Activated CD4-positive, alpha-beta memory T cell treated with anti-CD3 and anti-CD28 coated beads, Interleukin-2, amount 10 ng/mL, durations not matched to agents 7 days and 5 days (primary cell): ENCODE measurements at regions not wholly inside any gene's neighbourhood (a gene's known extent, or its start where the extent isn't known, plus 50 kb on each side); places are given as distances from the start of the nearest gene placed in this dataset.

Source experiments
- CTCF ChIA-PET: fragments of 350-600 bp; sonication (Branson Sonifier 250); formaldehyde crosslinking; loops from one replicate; lab custom pipeline; 2021; ENCODE audit warnings: antibody characterized with exemption, inconsistent platforms; lab: Charles Lee
- POLR2A ChIA-PET: fragments of 350-600 bp; sonication (Branson Sonifier 250); formaldehyde crosslinking; loops from one replicate; lab custom pipeline; 2021; ENCODE audit warnings: antibody characterized with exemption; lab: Charles Lee
- DNase-seq: peaks from one replicate; pipeline ENCODE4 v3.0.0-alpha.2; 2020
- H3K27ac Mint-ChIP-seq: one replicate; pipeline ENCODE4 v1.8.0; 2021; ENCODE audit warnings: mild to moderate bottlenecking, mixed read lengths
- H3K27me3 Mint-ChIP-seq: one replicate; pipeline ENCODE4 v1.8.0; 2021; ENCODE audit warnings: mixed read lengths
- H3K36me3 Mint-ChIP-seq: one replicate; pipeline ENCODE4 v1.8.0; 2021; ENCODE audit warnings: low read depth, mixed read lengths
- H3K4me1 Mint-ChIP-seq: one replicate; pipeline ENCODE4 v1.8.0; 2021; ENCODE audit warnings: mixed read lengths
- H3K4me3 Mint-ChIP-seq: one replicate; pipeline ENCODE4 v1.8.0; 2021; ENCODE audit warnings: mild to moderate bottlenecking, mixed read lengths
- H3K9me3 Mint-ChIP-seq: one replicate; pipeline ENCODE4 v1.8.0; 2021; ENCODE audit warnings: mixed read lengths

- CTCF ChIA-PET, result no interaction called here
- H3K4me1 Mint-ChIP-seq, result no peaks in the 10 kb centered on the region
- H3K4me3 Mint-ChIP-seq, result no peak overlapping the region
- peaks cover 5% of the 10 kb centered on the region for H3K9me3 Mint-ChIP-seq
- H3K27ac Mint-ChIP-seq, result no peak overlapping the region
- no peaks in the 10 kb centered on the region for H3K36me3 Mint-ChIP-seq
- no peaks in the 10 kb centered on the region for H3K27me3 Mint-ChIP-seq
- POLR2A ChIA-PET, result no interaction called here
- no peak for DNase-seq
These were observed 109.6 kb upstream of the ZNF385D start for GRCh38 chr3:21860657-21861056.

GRCh38 chr3:21876782-21877181, 125.8 kb upstream of the ZNF385D start:
- POLR2A ChIA-PET, result no interaction called here
- H3K4me1 Mint-ChIP-seq, result no peaks in the 10 kb centered on the region
- no peak overlapping the region for H3K4me3 Mint-ChIP-seq
- CTCF ChIA-PET, result no interaction called here
- no peak overlapping the region for H3K27ac Mint-ChIP-seq
- peaks cover 12% of the 10 kb centered on the region for H3K9me3 Mint-ChIP-seq
- no peaks in the 10 kb centered on the region for H3K27me3 Mint-ChIP-seq
- no peak for DNase-seq
- H3K36me3 Mint-ChIP-seq, result no peaks in the 10 kb centered on the region

GRCh38 chr3:21877214-21877754, 126.3 kb upstream of the ZNF385D start:
- Mint-ChIP-seq H3K9me3 (peaks cover 12% of the 10 kb centered on the region), H3K27me3 (no peaks in the 10 kb centered on the region), H3K4me1 (no peaks in the 10 kb centered on the region), H3K27ac (no peak overlapping the region), H3K36me3 (no peaks in the 10 kb centered on the region), H3K4me3 (no peak overlapping the region)
- CTCF ChIA-PET, result no interaction called here
- DNase-seq, result no peak
- POLR2A ChIA-PET, result no interaction called here

- no peak for DNase-seq
- Mint-ChIP-seq H3K27me3 (no peaks in the 10 kb centered on the region), H3K4me1 (no peaks in the 10 kb centered on the region), H3K36me3 (no peaks in the 10 kb centered on the region), H3K9me3 (peaks cover 15% of the 10 kb centered on the region), H3K4me3 (no peak overlapping the region), H3K27ac (no peak overlapping the region)
- ChIA-PET CTCF (no interaction called here), POLR2A (no interaction called here)
These were observed 128.3 kb upstream of the ZNF385D start for GRCh38 chr3:21879184-21879886.

GRCh38 chr3:21888656-21889055, 137.6 kb upstream of the ZNF385D start:
- Mint-ChIP-seq H3K27ac (no peak overlapping the region), H3K4me1 (no peaks in the 10 kb centered on the region), H3K4me3 (no peak overlapping the region), H3K36me3 (no peaks in the 10 kb centered on the region), H3K27me3 (no peaks in the 10 kb centered on the region), H3K9me3 (peaks cover 9% of the 10 kb centered on the region)
- DNase-seq, result no peak
- POLR2A ChIA-PET, result no interaction called here
- CTCF ChIA-PET, result no interaction called here

- Mint-ChIP-seq H3K27ac (no peak overlapping the region), H3K4me3 (no peak overlapping the region), H3K9me3 (peaks cover 6% of the 10 kb centered on the region), H3K27me3 (no peaks in the 10 kb centered on the region), H3K4me1 (no peaks in the 10 kb centered on the region), H3K36me3 (no peaks in the 10 kb centered on the region)
- DNase-seq, result no peak
- ChIA-PET POLR2A (no interaction called here), CTCF (no interaction called here)
These were observed 138.2 kb upstream of the ZNF385D start for GRCh38 chr3:21889166-21889565.

- Mint-ChIP-seq H3K27me3 (no peaks in the 10 kb centered on the region), H3K9me3 (peaks cover 5% of the 10 kb centered on the region), H3K27ac (no peak overlapping the region), H3K4me1 (no peaks in the 10 kb centered on the region), H3K4me3 (no peak overlapping the region), H3K36me3 (no peaks in the 10 kb centered on the region)
- ChIA-PET CTCF (no interaction called here), POLR2A (no interaction called here)
- no peak for DNase-seq
These were observed 141.1 kb upstream of the ZNF385D start for GRCh38 chr3:21892104-21892503.

GRCh38 chr3:21893242-21893641, 142.2 kb upstream of the ZNF385D start:
- no peak for DNase-seq
- H3K27ac Mint-ChIP-seq, result no peak overlapping the region
- CTCF ChIA-PET, result no interaction called here
- no peaks in the 10 kb centered on the region for H3K4me1 Mint-ChIP-seq
- H3K27me3 Mint-ChIP-seq, result no peaks in the 10 kb centered on the region
- H3K4me3 Mint-ChIP-seq, result no peak overlapping the region
- H3K9me3 Mint-ChIP-seq, result peaks cover 5% of the 10 kb centered on the region
- H3K36me3 Mint-ChIP-seq, result no peaks in the 10 kb centered on the region
- POLR2A ChIA-PET, result no interaction called here

- Mint-ChIP-seq H3K36me3 (no peaks in the 10 kb centered on the region), H3K27me3 (no peaks in the 10 kb centered on the region), H3K9me3 (peaks cover 5% of the 10 kb centered on the region), H3K4me1 (no peaks in the 10 kb centered on the region), H3K4me3 (no peak overlapping the region), H3K27ac (no peak overlapping the region)
- DNase-seq, result no peak
- ChIA-PET CTCF (interaction anchor here (1.4 kb wide), 1 partner anchor 17 kb away, joined by 4 read pairs; no protein-coding TSS in a partner anchor), POLR2A (no interaction called here)
These were observed 143.7 kb upstream of the ZNF385D start for GRCh38 chr3:21894459-21895340.

GRCh38 chr3:21898316-21898715, 147.3 kb upstream of the ZNF385D start:
- POLR2A ChIA-PET, result no interaction called here
- Mint-ChIP-seq H3K4me1 (no peaks in the 10 kb centered on the region), H3K36me3 (no peaks in the 10 kb centered on the region), H3K4me3 (no peak overlapping the region), H3K27me3 (no peaks in the 10 kb centered on the region), H3K27ac (no peak overlapping the region), H3K9me3 (peaks cover 6% of the 10 kb centered on the region)
- no peak for DNase-seq
- CTCF ChIA-PET, result no interaction called here

- POLR2A ChIA-PET, result no interaction called here
- CTCF ChIA-PET, result no interaction called here
- H3K4me3 Mint-ChIP-seq, result no peak overlapping the region
- H3K27me3 Mint-ChIP-seq, result no peaks in the 10 kb centered on the region
- peaks cover 6% of the 10 kb centered on the region for H3K9me3 Mint-ChIP-seq
- no peaks in the 10 kb centered on the region for H3K4me1 Mint-ChIP-seq
- DNase-seq, result no peak
- H3K36me3 Mint-ChIP-seq, result no peaks in the 10 kb centered on the region
- H3K27ac Mint-ChIP-seq, result no peak overlapping the region
These were observed 150.5 kb upstream of the ZNF385D start for GRCh38 chr3:21901484-21901883.

- ChIA-PET POLR2A (no interaction called here), CTCF (no interaction called here)
- H3K9me3 Mint-ChIP-seq, result peaks cover 4% of the 10 kb centered on the region
- DNase-seq, result no peak
- no peaks in the 10 kb centered on the region for H3K36me3 Mint-ChIP-seq
- H3K27me3 Mint-ChIP-seq, result no peaks in the 10 kb centered on the region
- no peak overlapping the region for H3K27ac Mint-ChIP-seq
- H3K4me1 Mint-ChIP-seq, result no peaks in the 10 kb centered on the region
- no peak overlapping the region for H3K4me3 Mint-ChIP-seq
These were observed 151.9 kb upstream of the ZNF385D start for GRCh38 chr3:21902956-21903355.

GRCh38 chr3:21909096-21909495, 158.1 kb upstream of the ZNF385D start:
- DNase-seq, result no peak
- Mint-ChIP-seq H3K4me1 (no peaks in the 10 kb centered on the region), H3K27ac (no peak overlapping the region), H3K27me3 (no peaks in the 10 kb centered on the region), H3K4me3 (no peak overlapping the region), H3K9me3 (peaks cover 9% of the 10 kb centered on the region), H3K36me3 (no peaks in the 10 kb centered on the region)
- POLR2A ChIA-PET, result no interaction called here
- CTCF ChIA-PET, result no interaction called here
